ENCODE measurements at regions not wholly inside any gene's neighbourhood (a gene's known extent, or its start where the extent isn't known, plus 50 kb on each side); places are given as distances from the start of the nearest gene placed in this dataset.

GRCh38 chr5:120394259-120394658, 69.8 kb upstream of the PRR16 start:
- TF ChIP-seq CTCF (tag by site-specific recombination; IDR thresholded peaks at IDR 0.05) (no peak), ZNF274 (IDR thresholded peaks at IDR 0.05; ENCODE audit: low read length) (no peak), ZNF274 (tag by site-specific recombination; IDR thresholded peaks at IDR 0.05; ENCODE audit: borderline replicate concordance) (no peak), ZNF140 (tag by site-specific recombination; IDR thresholded peaks at IDR 0.05) (no peak), GLI4 (tag by site-specific recombination; IDR thresholded peaks at IDR 0.05) (no peak), RBAK (tag by site-specific recombination; IDR thresholded peaks at IDR 0.05) (no peak), KLF16 (tag by site-specific recombination; IDR thresholded peaks at IDR 0.05) (no peak)

Data from HEK293 (cell line).